SK-N-SH (cell line): ENCODE measurements at regions not wholly inside any gene's neighbourhood (a gene's known extent, or its start where the extent isn't known, plus 50 kb on each side); places are given as distances from the start of the nearest gene placed in this dataset.
"Not testable (repeated sequence)": the region's sequence is repeated elsewhere in the genome, so short reads cannot be mapped to it uniquely, and the experiment has no call there.

ENCODE experiments used
- CTCF ChIP-seq: fragments of 200-600 bp; sonication (generic); IDR thresholded peaks from 2 replicates; pipeline ENCODE4 v1.6.1; 2017; ENCODE audit warnings: antibody characterized with exemption, mild to moderate bottlenecking, moderate library complexity
- EZH2phosphoT487 ChIP-seq: fragments of 200-600 bp; sonication (generic); IDR thresholded peaks from 2 replicates; pipeline ENCODE4 v1.6.1; 2017; ENCODE audit warnings: low read depth, mixed run types, mild to moderate bottlenecking, antibody characterized with exemption, moderate library complexity, borderline replicate concordance
- NFIC ChIP-seq: IDR thresholded peaks from 2 replicates; pipeline ENCODE4 v1.4.0; 2012; ENCODE audit warnings: borderline replicate concordance
- YY1 ChIP-seq: IDR thresholded peaks from 2 replicates; pipeline ENCODE4 v1.4.0; 2012; ENCODE audit warnings: low read depth, mild to moderate bottlenecking

GRCh38 chr1:83478127-83478526 is 520.8 kb downstream of the TTLL7 start:
- not testable (repeated sequence) for TF ChIP-seq CTCF, YY1, EZH2phosphoT487, NFIC
